ENCODE measurements at regions not wholly inside any gene's neighbourhood (a gene's known extent, or its start where the extent isn't known, plus 50 kb on each side); places are given as distances from the start of the nearest gene placed in this dataset.
A peak's percentile ranks its signal among the peaks of the same experiment; 100 is the strongest.
"Not testable (repeated sequence)": the region's sequence is repeated elsewhere in the genome, so short reads cannot be mapped to it uniquely, and the experiment has no call there.

DNA sequence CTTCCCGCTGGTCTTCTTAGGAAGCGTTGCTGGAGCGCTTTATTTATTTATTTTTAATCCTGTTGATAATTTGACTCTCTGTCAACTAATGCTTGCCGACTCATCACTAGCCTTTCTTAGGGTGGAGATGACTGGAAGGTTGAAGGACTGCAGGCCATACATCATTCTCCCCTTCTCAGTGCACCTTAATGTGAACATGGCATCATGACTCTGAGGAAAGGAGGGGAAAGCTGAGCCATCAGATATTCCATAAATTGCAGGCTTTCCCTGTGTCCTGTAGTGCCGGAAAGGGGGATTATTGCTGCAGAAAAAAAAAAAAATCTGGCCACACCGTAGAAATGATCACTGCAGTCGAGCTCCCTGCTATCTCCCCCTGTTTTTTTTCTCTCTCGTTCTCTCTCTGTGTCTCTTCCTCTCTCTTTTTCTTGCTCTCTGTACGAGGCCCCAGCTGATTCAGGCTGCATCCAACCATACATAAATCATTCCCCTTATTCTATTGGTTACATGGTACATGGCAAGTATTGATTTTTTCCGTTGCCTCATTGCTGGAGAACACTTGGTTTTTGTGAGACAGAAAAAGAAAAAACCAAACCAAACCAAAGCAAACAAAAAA is 125.8 kb upstream of the EFEMP1 start (continued):
- no peak for TF ChIP-seq YY2 (tag by site-specific recombination; IDR thresholded peaks at IDR 0.05)
- no peak for TF ChIP-seq ZNF530 (tag by site-specific recombination; IDR thresholded peaks at IDR 0.05; ENCODE audit: low read depth)
- no peak for TF ChIP-seq TCF7L2 (IDR thresholded peaks at IDR 0.05; ENCODE audit: borderline replicate concordance, low read depth, low read length)
- TF ChIP-seq, protein P1, sequence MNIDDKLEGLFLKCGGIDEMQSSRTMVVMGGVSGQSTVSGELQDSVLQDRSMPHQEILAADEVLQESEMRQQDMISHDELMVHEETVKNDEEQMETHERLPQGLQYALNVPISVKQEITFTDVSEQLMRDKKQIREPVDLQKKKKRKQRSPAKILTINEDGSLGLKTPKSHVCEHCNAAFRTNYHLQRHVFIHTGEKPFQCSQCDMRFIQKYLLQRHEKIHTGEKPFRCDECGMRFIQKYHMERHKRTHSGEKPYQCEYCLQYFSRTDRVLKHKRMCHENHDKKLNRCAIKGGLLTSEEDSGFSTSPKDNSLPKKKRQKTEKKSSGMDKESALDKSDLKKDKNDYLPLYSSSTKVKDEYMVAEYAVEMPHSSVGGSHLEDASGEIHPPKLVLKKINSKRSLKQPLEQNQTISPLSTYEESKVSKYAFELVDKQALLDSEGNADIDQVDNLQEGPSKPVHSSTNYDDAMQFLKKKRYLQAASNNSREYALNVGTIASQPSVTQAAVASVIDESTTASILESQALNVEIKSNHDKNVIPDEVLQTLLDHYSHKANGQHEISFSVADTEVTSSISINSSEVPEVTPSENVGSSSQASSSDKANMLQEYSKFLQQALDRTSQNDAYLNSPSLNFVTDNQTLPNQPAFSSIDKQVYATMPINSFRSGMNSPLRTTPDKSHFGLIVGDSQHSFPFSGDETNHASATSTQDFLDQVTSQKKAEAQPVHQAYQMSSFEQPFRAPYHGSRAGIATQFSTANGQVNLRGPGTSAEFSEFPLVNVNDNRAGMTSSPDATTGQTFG (tag by site-specific recombination; IDR thresholded peaks at IDR 0.05; ENCODE audit: borderline replicate concordance) = no peak
- no peak for TF ChIP-seq ZNF202 (tag by site-specific recombination; IDR thresholded peaks at IDR 0.05; ENCODE audit: borderline replicate concordance)

DNA sequence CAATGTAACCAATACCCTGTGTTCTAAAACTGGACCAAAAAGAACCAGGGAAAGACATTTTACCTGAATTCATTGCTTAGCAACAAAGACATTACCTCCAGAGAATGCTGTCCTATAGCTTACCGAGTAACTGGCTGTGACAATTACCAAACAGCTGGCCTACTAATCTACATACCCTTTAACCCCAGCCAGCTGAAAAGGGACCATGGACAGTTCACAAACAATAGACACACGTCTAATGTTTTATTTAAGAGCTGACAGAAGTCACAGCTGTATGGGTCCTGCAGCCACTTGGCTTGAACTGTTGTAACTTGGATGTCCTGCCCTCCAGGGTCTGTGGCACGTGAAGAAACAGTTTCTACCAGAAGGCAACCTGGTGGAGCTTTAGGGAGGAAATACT is 130.1 kb upstream of the EFEMP1 start:
- no peaks in the 10 kb centered on the region for H3K9me3 ChIP-seq (ENCODE audit: control insufficient read depth, insufficient read depth, low read depth, low read length)
- CTCF ChIA-PET = no interaction called here
- TF ChIP-seq GLIS2 (tag by site-specific recombination; IDR thresholded peaks at IDR 0.05) (no peak), ZNF155 (tag by site-specific recombination; IDR thresholded peaks at IDR 0.05) (no peak), ZNF146 (tag by site-specific recombination; IDR thresholded peaks at IDR 0.05) (no peak), ZNF785 (tag by site-specific recombination; IDR thresholded peaks at IDR 0.05) (no peak)
- TF ChIP-seq, protein P2, sequence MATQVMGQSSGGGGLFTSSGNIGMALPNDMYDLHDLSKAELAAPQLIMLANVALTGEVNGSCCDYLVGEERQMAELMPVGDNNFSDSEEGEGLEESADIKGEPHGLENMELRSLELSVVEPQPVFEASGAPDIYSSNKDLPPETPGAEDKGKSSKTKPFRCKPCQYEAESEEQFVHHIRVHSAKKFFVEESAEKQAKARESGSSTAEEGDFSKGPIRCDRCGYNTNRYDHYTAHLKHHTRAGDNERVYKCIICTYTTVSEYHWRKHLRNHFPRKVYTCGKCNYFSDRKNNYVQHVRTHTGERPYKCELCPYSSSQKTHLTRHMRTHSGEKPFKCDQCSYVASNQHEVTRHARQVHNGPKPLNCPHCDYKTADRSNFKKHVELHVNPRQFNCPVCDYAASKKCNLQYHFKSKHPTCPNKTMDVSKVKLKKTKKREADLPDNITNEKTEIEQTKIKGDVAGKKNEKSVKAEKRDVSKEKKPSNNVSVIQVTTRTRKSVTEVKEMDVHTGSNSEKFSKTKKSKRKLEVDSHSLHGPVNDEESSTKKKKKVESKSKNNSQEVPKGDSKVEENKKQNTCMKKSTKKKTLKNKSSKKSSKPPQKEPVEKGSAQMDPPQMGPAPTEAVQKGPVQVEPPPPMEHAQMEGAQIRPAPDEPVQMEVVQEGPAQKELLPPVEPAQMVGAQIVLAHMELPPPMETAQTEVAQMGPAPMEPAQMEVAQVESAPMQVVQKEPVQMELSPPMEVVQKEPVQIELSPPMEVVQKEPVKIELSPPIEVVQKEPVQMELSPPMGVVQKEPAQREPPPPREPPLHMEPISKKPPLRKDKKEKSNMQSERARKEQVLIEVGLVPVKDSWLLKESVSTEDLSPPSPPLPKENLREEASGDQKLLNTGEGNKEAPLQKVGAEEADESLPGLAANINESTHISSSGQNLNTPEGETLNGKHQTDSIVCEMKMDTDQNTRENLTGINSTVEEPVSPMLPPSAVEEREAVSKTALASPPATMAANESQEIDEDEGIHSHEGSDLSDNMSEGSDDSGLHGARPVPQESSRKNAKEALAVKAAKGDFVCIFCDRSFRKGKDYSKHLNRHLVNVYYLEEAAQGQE (tag by site-specific recombination; IDR thresholded peaks at IDR 0.05) = peak; percentile 51; the same call in 1 of the 2 replicates
- no peak overlapping the region for H3K27ac ChIP-seq (ENCODE audit: extremely low read depth, low read depth, low read length)
- POLR2A ChIA-PET = no interaction called here
- no peaks in the 10 kb centered on the region for H3K36me3 ChIP-seq (ENCODE audit: control insufficient read depth in 2 of 2, insufficient read depth in 1 of 2, low read length in 2 of 2)
- H3K4me1 ChIP-seq (ENCODE audit: control insufficient read depth, insufficient read depth, low read length) = no peaks in the 10 kb centered on the region
- no peak overlapping the region for H3K4me3 ChIP-seq (ENCODE audit: low read depth, low read length)

DNA sequence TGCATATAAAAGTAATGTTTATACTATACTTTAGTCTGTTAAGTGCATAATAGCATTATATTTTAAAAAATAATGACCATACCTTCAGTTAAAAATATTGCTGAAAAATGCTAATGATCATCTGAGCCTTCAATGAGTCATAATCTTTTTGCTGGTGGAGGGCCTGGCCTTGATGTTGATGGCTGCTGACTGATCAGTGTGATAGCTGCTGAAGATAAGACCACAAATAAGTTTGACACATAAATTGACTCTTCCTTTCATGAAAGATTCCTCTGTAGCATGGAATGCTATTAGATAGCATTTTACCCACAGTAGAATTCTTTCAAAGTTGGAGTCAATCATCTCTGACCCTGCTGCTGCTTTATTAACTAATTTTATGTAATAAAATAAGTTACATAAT is 128.4 kb upstream of the CCDC85A start:
- ChIA-PET CTCF (interaction anchor here (0.7 to 1.1 kb wide), 2 partner anchors 22 to 62 kb away, joined by 3 read pairs; no protein-coding TSS in a partner anchor), POLR2A (no interaction called here)
- Histone ChIP-seq H3K36me3 (ENCODE audit: control insufficient read depth in 2 of 2, insufficient read depth in 1 of 2, low read length in 2 of 2) (no peaks in the 10 kb centered on the region), H3K4me3 (ENCODE audit: low read depth, low read length) (no peak overlapping the region), H3K9me3 (ENCODE audit: control insufficient read depth, insufficient read depth, low read depth, low read length) (no peaks in the 10 kb centered on the region), H3K27ac (ENCODE audit: extremely low read depth, low read depth, low read length) (no peak overlapping the region), H3K4me1 (ENCODE audit: control insufficient read depth, insufficient read depth, low read length) (no peaks in the 10 kb centered on the region)
- TF ChIP-seq, protein P3, sequence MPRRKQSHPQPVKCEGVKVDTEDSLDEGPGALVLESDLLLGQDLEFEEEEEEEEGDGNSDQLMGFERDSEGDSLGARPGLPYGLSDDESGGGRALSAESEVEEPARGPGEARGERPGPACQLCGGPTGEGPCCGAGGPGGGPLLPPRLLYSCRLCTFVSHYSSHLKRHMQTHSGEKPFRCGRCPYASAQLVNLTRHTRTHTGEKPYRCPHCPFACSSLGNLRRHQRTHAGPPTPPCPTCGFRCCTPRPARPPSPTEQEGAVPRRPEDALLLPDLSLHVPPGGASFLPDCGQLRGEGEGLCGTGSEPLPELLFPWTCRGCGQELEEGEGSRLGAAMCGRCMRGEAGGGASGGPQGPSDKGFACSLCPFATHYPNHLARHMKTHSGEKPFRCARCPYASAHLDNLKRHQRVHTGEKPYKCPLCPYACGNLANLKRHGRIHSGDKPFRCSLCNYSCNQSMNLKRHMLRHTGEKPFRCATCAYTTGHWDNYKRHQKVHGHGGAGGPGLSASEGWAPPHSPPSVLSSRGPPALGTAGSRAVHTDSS (tag by site-specific recombination; IDR thresholded peaks at IDR 0.05) = no peak
- TF ChIP-seq ZEB2 (tag by site-specific recombination; IDR thresholded peaks at IDR 0.05) = no peak

DNA sequence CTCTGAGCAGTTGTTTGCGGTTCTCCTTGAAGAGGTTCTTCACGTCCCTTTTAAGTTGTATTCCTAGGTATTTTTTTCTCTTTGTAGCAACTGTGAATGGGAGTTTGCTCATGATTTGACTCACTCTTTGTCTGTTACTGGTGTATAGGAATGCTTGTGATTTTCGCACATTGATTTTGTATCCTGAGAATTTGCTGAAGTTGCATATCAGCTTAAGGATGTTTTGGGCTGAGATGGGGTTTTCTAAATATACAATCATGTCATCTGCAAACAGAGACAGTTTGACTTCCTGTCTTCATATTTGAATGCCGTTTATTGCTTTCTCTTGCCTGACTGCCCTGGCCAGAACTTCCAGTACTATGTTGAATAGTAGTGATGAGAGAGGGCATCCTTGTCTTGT is 122.5 kb upstream of the CCDC85A start:
- H3K4me1 ChIP-seq (ENCODE audit: control insufficient read depth, insufficient read depth, low read length); H3K36me3 ChIP-seq (ENCODE audit: control insufficient read depth in 2 of 2, insufficient read depth in 1 of 2, low read length in 2 of 2); H3K4me3 ChIP-seq (ENCODE audit: low read depth, low read length); H3K27ac ChIP-seq (ENCODE audit: extremely low read depth, low read depth, low read length); H3K9me3 ChIP-seq (ENCODE audit: control insufficient read depth, insufficient read depth, low read depth, low read length); POLR2A ChIA-PET: not testable (repeated sequence)
- CTCF ChIA-PET = interaction anchor here (0.6 kb wide), 1 partner anchor 69 kb away, joined by 3 read pairs; no protein-coding TSS in a partner anchor
